Lower lobe of right lung (tissue), 2 donors: ENCODE measurements at regions not wholly inside any gene's neighbourhood (a gene's known extent, or its start where the extent isn't known, plus 50 kb on each side); places are given as distances from the start of the nearest gene placed in this dataset.
"Not testable (repeated sequence)": the region's sequence is repeated elsewhere in the genome, so short reads cannot be mapped to it uniquely, and the experiment has no call there.

ENCODE experiments used
- ATAC-seq, 2 donors: fragments of 200-7000 bp; cut with Tn5 transposase; one replicate each; pipeline ENCODE4 v1.9.1; 2020 to 2022; ENCODE audit warnings: mild to moderate bottlenecking in 2 of 2, moderate library complexity in 2 of 2
- DNase-seq: peaks from one replicate; pipeline ENCODE4 v3.0.0-alpha.2; 2020
- H3K27ac ChIP-seq: fragments of 200-600 bp; one replicate; pipeline ENCODE4 v1.8.0; 2022
- H3K27me3 ChIP-seq: fragments of 200-600 bp; one replicate; pipeline ENCODE4 v1.8.0; 2022; ENCODE audit warnings: low read depth
- H3K36me3 ChIP-seq: fragments of 200-600 bp; one replicate; pipeline ENCODE4 v1.8.0; 2022; ENCODE audit warnings: mild to moderate bottlenecking
- H3K4me1 ChIP-seq: fragments of 200-600 bp; one replicate; pipeline ENCODE4 v1.8.0; 2022
- H3K4me3 ChIP-seq: fragments of 200-600 bp; one replicate; pipeline ENCODE4 v1.8.0; 2022; ENCODE audit warnings: mild to moderate bottlenecking
- H3K9me3 ChIP-seq: fragments of 200-600 bp; one replicate; pipeline ENCODE4 v1.8.0; 2022
- CTCF ChIP-seq: fragments of 200-600 bp; IDR thresholded peaks from one replicate; pipeline ENCODE4 v1.8.0; 2022; ENCODE audit warnings: antibody characterized with exemption, mild to moderate bottlenecking
- intact Hi-C: fragments of 100-400 bp; cut with DNase I; formaldehyde crosslinking; loops from one replicate; pipeline ENCODE4 v1.11.0; 2022
- donor health status: DM: no; HTN: yes; CAD: no; lungs with severe emphysema.

DNA sequence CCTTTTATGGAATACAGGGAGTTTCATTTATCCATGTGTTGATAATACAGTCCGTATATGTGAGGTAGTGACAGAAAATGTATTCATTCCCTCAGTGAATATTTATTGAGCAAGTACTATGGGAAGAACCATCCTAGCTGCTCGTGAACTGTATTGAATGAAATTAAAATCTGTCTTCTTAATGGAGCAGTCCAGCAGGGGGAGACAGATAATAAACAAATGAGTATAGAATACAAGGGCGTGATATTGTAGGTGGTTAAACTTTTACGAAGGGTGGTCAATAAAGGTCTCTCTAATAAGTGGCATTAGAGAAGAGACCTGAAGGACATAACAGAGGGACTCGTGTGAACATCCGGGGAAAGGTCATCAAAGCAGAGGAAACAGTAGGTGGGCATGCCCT is 62.7 kb upstream of the OSTN start:
- Histone ChIP-seq H3K9me3 (no peaks in the 10 kb centered on the region), H3K4me1 (no peaks in the 10 kb centered on the region), H3K4me3 (no peak overlapping the region), H3K27me3 (no peaks in the 10 kb centered on the region), H3K27ac (no peak overlapping the region), H3K36me3 (no peaks in the 10 kb centered on the region)
- DNase-seq (no peak), ATAC-seq (no peak)
- intact Hi-C loops: no loop called here
- TF ChIP-seq CTCF: peak; percentile 31

DNA sequence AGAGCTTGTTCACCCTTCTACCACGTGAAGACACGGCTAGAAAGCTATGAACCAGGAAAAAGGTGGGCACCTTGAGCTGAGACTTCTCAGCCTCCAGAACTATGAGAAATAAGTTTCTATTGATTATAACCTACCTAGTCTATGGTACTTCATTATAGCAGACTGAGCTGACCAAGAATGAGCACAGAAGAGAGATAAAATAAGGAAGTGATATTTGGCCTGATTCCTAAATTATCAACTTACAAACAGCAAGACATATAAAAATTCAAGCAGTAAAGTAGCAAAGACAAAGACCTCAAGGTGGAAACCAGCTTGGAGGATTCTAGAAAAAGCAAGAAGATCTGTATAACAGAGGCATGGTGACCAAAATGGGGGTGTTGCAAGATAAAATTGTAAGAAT is 63.9 kb upstream of the OSTN start:
- H3K27ac ChIP-seq: no peak overlapping the region
- intact Hi-C loops: no loop called here
- ATAC-seq (no peak), DNase-seq (no peak)
- H3K36me3 ChIP-seq: no peaks in the 10 kb centered on the region
- H3K4me3 ChIP-seq: no peak overlapping the region
- H3K4me1 ChIP-seq: no peaks in the 10 kb centered on the region
- H3K9me3 ChIP-seq: no peaks in the 10 kb centered on the region
- no peak for TF ChIP-seq CTCF
- H3K27me3 ChIP-seq: no peaks in the 10 kb centered on the region

DNA sequence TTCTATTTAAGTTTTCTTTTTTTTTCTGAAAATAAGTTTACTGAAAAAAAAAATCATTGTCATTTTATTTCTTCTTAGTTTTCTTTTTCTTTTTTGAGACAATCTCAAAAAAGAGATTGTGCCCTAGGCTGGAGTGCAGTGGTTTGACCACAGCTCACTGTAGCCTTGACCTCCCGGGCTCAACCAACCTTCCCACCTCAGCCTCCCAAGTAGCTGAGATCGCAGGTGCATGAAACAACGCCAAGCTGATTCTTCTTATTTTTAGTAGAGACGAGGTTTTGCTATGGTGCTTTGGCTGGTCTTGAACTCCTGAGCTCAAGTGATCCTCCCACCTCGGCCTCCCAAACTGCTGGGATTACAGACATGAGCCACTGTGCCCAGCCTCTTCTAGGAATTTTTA is 65.7 kb upstream of the OSTN start:
- H3K36me3 ChIP-seq: no peaks in the 10 kb centered on the region
- H3K9me3 ChIP-seq: no peaks in the 10 kb centered on the region
- no peaks in the 10 kb centered on the region for H3K27me3 ChIP-seq
- H3K27ac ChIP-seq: no peak overlapping the region
- DNase-seq: no peak
- TF ChIP-seq CTCF: no peak
- H3K4me1 ChIP-seq: no peaks in the 10 kb centered on the region
- intact Hi-C loops: no loop called here
- no peak for ATAC-seq
- H3K4me3 ChIP-seq: no peak overlapping the region

DNA sequence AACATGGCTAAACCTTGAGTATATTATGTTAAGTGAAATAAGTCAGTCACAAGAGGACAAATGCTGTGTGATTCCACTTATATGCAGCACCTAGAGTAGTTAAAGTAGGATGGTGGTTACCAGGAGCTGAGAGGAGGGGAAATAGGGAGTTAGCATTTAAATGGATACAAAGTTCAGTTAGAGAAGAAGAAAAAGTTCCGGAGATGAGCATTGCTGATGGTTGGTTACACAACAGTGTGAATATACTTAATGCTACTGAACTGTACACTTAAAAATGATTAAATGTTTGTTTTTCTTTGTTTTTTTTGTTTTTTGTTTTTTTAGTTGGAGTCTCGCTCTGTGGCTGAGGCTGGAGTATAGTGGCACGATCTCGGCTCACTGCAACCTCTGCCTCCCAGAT is 67.7 kb upstream of the OSTN start:
- Histone ChIP-seq H3K9me3 (no peaks in the 10 kb centered on the region), H3K36me3 (no peaks in the 10 kb centered on the region), H3K27ac (no peak overlapping the region), H3K4me1 (no peaks in the 10 kb centered on the region), H3K27me3 (no peaks in the 10 kb centered on the region), H3K4me3 (no peak overlapping the region)
- no peak for DNase-seq
- intact Hi-C loops: no loop called here
- no peak for TF ChIP-seq CTCF
- ATAC-seq: no peak

- DNase-seq, H3K4me3 ChIP-seq, H3K27ac ChIP-seq, H3K27me3 ChIP-seq, H3K36me3 ChIP-seq, intact Hi-C loops, H3K4me1 ChIP-seq, ATAC-seq, H3K9me3 ChIP-seq: not testable (repeated sequence)
These were observed 74.2 kb upstream of the OSTN start for GRCh38 chr3:191124891-191125290.

DNA sequence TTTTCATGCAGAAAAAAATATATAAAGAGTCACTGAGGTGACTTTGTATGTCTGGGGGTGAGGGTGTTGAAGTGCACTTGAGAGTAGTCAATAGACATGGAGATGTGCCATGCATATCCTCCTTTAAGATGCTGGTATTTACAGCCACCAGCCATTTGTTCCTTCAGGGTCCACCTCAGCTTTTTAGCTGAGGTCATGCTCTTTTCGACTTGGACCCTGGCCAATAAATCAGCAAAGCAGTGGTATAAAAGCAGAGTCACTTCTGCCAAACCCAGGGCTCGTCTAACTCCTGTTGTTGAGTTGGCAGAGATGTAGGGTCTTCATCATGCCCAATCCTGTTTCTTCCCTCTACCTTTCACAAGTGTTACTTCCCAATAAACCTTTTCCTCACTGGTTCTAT is 75.1 kb upstream of the OSTN start:
- H3K4me1 ChIP-seq: no peaks in the 10 kb centered on the region
- DNase-seq (no peak), ATAC-seq (no peak)
- intact Hi-C loops: no loop called here
- H3K27me3 ChIP-seq: no peaks in the 10 kb centered on the region
- H3K36me3 ChIP-seq: no peaks in the 10 kb centered on the region
- no peak overlapping the region for H3K4me3 ChIP-seq
- no peaks in the 10 kb centered on the region for H3K9me3 ChIP-seq
- no peak for TF ChIP-seq CTCF
- no peak overlapping the region for H3K27ac ChIP-seq
